SK-N-SH (cell line): ENCODE measurements at regions not wholly inside any gene's neighbourhood (a gene's known extent, or its start where the extent isn't known, plus 50 kb on each side); places are given as distances from the start of the nearest gene placed in this dataset.

Experiments
- CTCF ChIA-PET: fragments of 300-600, 350-600 bp; formaldehyde crosslinking; extraction: SDS; loops from one replicate; lab custom pipeline; 2021; lab: Yijun Ruan, JAX
- POLR2A ChIA-PET: fragments of 350-600 bp; sonication (Branson Sonifier 250); formaldehyde crosslinking; extraction: SDS; loops from one replicate; lab custom pipeline; 2020; ENCODE audit warnings: antibody characterized with exemption, inconsistent platforms; lab: Yijun Ruan, JAX
- DNase-seq: peaks from one replicate; pipeline ENCODE4 v3.0.0; 2012
- H2AFZ ChIP-seq: fragments of 200-600 bp; sonication (generic); 2 replicates; pipeline ENCODE4 v1.8.1; 2016; ENCODE audit warnings: antibody characterized with exemption, mild to moderate bottlenecking, low read depth
- H3F3A ChIP-seq: fragments of 200-600 bp; sonication (generic); replicated peaks from 2 replicates; pipeline ENCODE3; 2016; ENCODE audit warnings: antibody characterized with exemption, mild to moderate bottlenecking; ENCODE audit not compliant: insufficient read depth
- H3K27ac ChIP-seq, 2 experiments: fragments of 200-500 bp in 1 of 2; fragments of 200-600 bp in 1 of 2; sonication (Bioruptor generic) in 1 of 2; sonication (generic), shearing (Covaris generic) in 1 of 2; 2 replicates each; pipeline versions ENCODE4 v1.5.1 to v1.6.1; 2014 to 2016; ENCODE audit warnings: low read depth in 2 of 2, inconsistent platforms in 1 of 2, low read length in 1 of 2, mild to moderate bottlenecking in 1 of 2, mixed read lengths in 1 of 2
- H3K27me3 ChIP-seq: fragments of 200-600 bp; sonication (generic), shearing (Covaris generic); 2 replicates; pipeline ENCODE4 v1.6.1; 2016; ENCODE audit warnings: mixed run types; ENCODE audit not compliant: insufficient read depth
- H3K36me3 ChIP-seq, 2 experiments: fragments of 200-500 bp in 1 of 2; fragments of 200-600 bp in 1 of 2; sonication (Bioruptor generic) in 1 of 2; sonication (generic) in 1 of 2; replicated peaks in 1 of 2; 2 replicates each; pipeline versions ENCODE3 to v1.5.1; 2014 to 2016; ENCODE audit warnings: low read length in 1 of 2, mild to moderate bottlenecking in 1 of 2; ENCODE audit not compliant: insufficient read depth in 2 of 2, control insufficient read depth in 1 of 2
- H3K4me1 ChIP-seq, 2 experiments: fragments of 200-500 bp in 1 of 2; fragments of 200-600 bp in 1 of 2; sonication (Bioruptor generic) in 1 of 2; sonication (generic), shearing (Covaris generic) in 1 of 2; 2 replicates each; pipeline versions ENCODE4 v1.5.1 to v1.6.1; 2014 to 2016; ENCODE audit warnings: low read depth in 1 of 2, low read length in 1 of 2, mixed run types in 1 of 2; ENCODE audit not compliant: insufficient read depth in 2 of 2, control insufficient read depth in 1 of 2
- H3K4me2 ChIP-seq: fragments of 200-600 bp; sonication (generic), shearing (Covaris generic); 2 replicates; pipeline ENCODE4 v1.6.1; 2017; ENCODE audit warnings: mixed run types
- H3K4me3 ChIP-seq, 2 experiments: fragments of 200-500 bp in 1 of 2; fragments of 200-600 bp in 1 of 2; sonication (Bioruptor generic) in 1 of 2; sonication (generic), shearing (Covaris generic) in 1 of 2; 2 replicates each; pipeline versions ENCODE4 v1.5.1 to v1.8.1; 2014 to 2016; ENCODE audit warnings: low read depth in 2 of 2, inconsistent platforms in 1 of 2, low read length in 1 of 2, mild to moderate bottlenecking in 1 of 2, mixed read lengths in 1 of 2, moderate library complexity in 1 of 2
- H3K79me2 ChIP-seq: fragments of 200-600 bp; sonication (generic); 2 replicates; pipeline ENCODE4 v1.8.1; 2017; ENCODE audit warnings: mild to moderate bottlenecking; ENCODE audit not compliant: insufficient read depth
- H3K9ac ChIP-seq: fragments of 200-600 bp; sonication (generic); 2 replicates; pipeline ENCODE4 v1.6.1; 2017; ENCODE audit warnings: mixed run types
- H3K9me2 ChIP-seq: fragments of 200-600 bp; sonication (generic); 2 replicates; pipeline ENCODE4 v1.6.1; 2017; ENCODE audit warnings: mixed run types
- H3K9me3 ChIP-seq: fragments of 200-600 bp; sonication (generic); 2 replicates; pipeline ENCODE4 v1.6.1; 2017; ENCODE audit warnings: mixed run types, mild to moderate bottlenecking, moderate library complexity
- H4K20me1 ChIP-seq: fragments of 200-600 bp; sonication (generic); 2 replicates; pipeline ENCODE4 v1.6.1; 2017; ENCODE audit warnings: mild to moderate bottlenecking, mixed run types; ENCODE audit not compliant: insufficient read depth
- CHD2 ChIP-seq: fragments of 150-350 bp; IDR thresholded peaks from 2 replicates; pipeline ENCODE4 v1.6.1; 2018; ENCODE audit warnings: low read length; ENCODE audit not compliant: partially characterized antibody
- ELF1 ChIP-seq: IDR thresholded peaks from 2 replicates; pipeline ENCODE4 v1.4.0; 2012
- EP300 ChIP-seq, 2 experiments: IDR thresholded peaks; 2 replicates each; pipeline versions ENCODE4 v1.4.0 to v1.6.1; 2012; ENCODE audit warnings: borderline replicate concordance in 1 of 2, low read depth in 1 of 2, low read length in 1 of 2
- FOXM1 ChIP-seq: IDR thresholded peaks from 2 replicates; pipeline ENCODE4 v1.4.0; 2012; ENCODE audit warnings: low read depth, mild to moderate bottlenecking
- GABPA ChIP-seq: IDR thresholded peaks from 2 replicates; pipeline ENCODE4 v1.4.0; 2012; ENCODE audit warnings: low read depth, mild to moderate bottlenecking
- JUND ChIP-seq: IDR thresholded peaks from 2 replicates; pipeline ENCODE4 v1.4.0; 2012
- MEF2A ChIP-seq: IDR thresholded peaks from 2 replicates; pipeline ENCODE4 v1.4.0; 2012; ENCODE audit warnings: low read depth, borderline replicate concordance
- MXI1 ChIP-seq: IDR thresholded peaks from 2 replicates; pipeline ENCODE4 v1.6.1; 2012; ENCODE audit warnings: mild to moderate bottlenecking, low read depth, low read length, improper control_type of control experiment
- POLR2AphosphoS5 ChIP-seq: IDR thresholded peaks from 2 replicates; pipeline ENCODE4 v1.6.1; 2012; ENCODE audit warnings: low read depth, low read length
- RAD21 ChIP-seq: IDR thresholded peaks from 2 replicates; pipeline ENCODE4 v1.6.1; 2012; ENCODE audit warnings: mild to moderate bottlenecking, low read length
- RCOR1 ChIP-seq: fragments of 150-350 bp; IDR thresholded peaks from 2 replicates; pipeline ENCODE4 v1.6.1; 2017; ENCODE audit warnings: antibody characterized with exemption, low read length
- RFX5 ChIP-seq: IDR thresholded peaks from 2 replicates; pipeline ENCODE4 v1.6.1; 2012; ENCODE audit warnings: mild to moderate bottlenecking, improper control_type of control experiment, low read length
- RXRA ChIP-seq: IDR thresholded peaks from 2 replicates; pipeline ENCODE4 v1.4.0; 2012; ENCODE audit warnings: low read depth, mild to moderate bottlenecking, borderline replicate concordance
- SIN3A ChIP-seq: IDR thresholded peaks from 2 replicates; pipeline ENCODE4 v1.6.1; 2012; ENCODE audit warnings: low read depth, mild to moderate bottlenecking, low read length, moderate library complexity, borderline replicate concordance
- SMC3 ChIP-seq: IDR thresholded peaks from 2 replicates; pipeline ENCODE4 v1.6.1; 2012; ENCODE audit warnings: low read depth, low read length, improper control_type of control experiment
- TAF1 ChIP-seq: IDR thresholded peaks from 2 replicates; pipeline ENCODE4 v1.6.1; 2012; ENCODE audit warnings: low read depth, mild to moderate bottlenecking, low read length, moderate library complexity, borderline replicate concordance
- TCF12 ChIP-seq: IDR thresholded peaks from 2 replicates; pipeline ENCODE4 v1.4.0; 2012
- YY1 ChIP-seq: IDR thresholded peaks from 2 replicates; pipeline ENCODE4 v1.4.0; 2012; ENCODE audit warnings: low read depth, mild to moderate bottlenecking
- WGBS: methylation state at CpG from one replicate; pipeline ENCODE4 v1.1.6; 2017; ENCODE audit warnings: low lambda C conversion rate; 5-methylcytosine and 5-hydroxymethylcytosine counted together
- TF ChIP-seq, protein P1 (sequence below): IDR thresholded peaks from 2 replicates; pipeline ENCODE4 v1.4.0; 2012; ENCODE audit warnings: low read depth, borderline replicate concordance
- TF ChIP-seq, protein P2 (sequence below): IDR thresholded peaks from 2 replicates; pipeline ENCODE4 v1.4.0; 2012; ENCODE audit warnings: low read depth, borderline replicate concordance
- TF ChIP-seq, protein P3 (sequence below): fragments of 150-350 bp; IDR thresholded peaks from 2 replicates; pipeline ENCODE4 v1.6.1; 2016; ENCODE audit warnings: mild to moderate bottlenecking, low read depth, low read length

DNA sequence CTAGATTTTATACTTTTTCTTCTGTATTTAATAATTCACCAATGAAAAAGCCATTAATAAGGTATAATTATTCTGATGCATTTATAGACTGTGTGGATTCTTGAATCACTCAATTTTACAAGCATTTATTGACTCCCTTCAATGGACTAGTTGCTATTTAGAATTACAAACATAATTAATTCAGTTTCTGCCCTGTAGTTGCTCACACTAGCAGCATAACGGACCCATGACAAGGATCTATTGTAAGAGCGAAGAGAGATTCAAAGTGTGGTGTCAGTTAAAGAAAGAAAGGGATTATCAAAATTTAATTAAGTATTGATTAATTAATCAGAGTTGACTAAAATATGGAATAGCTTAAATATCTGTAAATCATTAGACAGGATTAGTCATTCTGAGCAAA is 602.6 kb upstream of the PTCHD4 start:
- H2AFZ ChIP-seq, result no peak overlapping the region
- WGBS, result 12% methylated on average over 2 of the region's 2 CpGs
- no peak for TF ChIP-seq EP300 (IDR thresholded peaks at IDR 0.05; ENCODE audit: borderline replicate concordance in 1 of 2, low read depth in 1 of 2, low read length in 1 of 2)
- TF ChIP-seq, protein P1, sequence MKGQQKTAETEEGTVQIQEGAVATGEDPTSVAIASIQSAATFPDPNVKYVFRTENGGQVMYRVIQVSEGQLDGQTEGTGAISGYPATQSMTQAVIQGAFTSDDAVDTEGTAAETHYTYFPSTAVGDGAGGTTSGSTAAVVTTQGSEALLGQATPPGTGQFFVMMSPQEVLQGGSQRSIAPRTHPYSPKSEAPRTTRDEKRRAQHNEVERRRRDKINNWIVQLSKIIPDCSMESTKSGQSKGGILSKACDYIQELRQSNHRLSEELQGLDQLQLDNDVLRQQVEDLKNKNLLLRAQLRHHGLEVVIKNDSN, result no peak
- no peak for TF ChIP-seq SMC3
- TF ChIP-seq POLR2AphosphoS5, result no peak
- TF ChIP-seq MEF2A, result no peak
- no peak for TF ChIP-seq FOXM1
- TF ChIP-seq, protein P2, sequence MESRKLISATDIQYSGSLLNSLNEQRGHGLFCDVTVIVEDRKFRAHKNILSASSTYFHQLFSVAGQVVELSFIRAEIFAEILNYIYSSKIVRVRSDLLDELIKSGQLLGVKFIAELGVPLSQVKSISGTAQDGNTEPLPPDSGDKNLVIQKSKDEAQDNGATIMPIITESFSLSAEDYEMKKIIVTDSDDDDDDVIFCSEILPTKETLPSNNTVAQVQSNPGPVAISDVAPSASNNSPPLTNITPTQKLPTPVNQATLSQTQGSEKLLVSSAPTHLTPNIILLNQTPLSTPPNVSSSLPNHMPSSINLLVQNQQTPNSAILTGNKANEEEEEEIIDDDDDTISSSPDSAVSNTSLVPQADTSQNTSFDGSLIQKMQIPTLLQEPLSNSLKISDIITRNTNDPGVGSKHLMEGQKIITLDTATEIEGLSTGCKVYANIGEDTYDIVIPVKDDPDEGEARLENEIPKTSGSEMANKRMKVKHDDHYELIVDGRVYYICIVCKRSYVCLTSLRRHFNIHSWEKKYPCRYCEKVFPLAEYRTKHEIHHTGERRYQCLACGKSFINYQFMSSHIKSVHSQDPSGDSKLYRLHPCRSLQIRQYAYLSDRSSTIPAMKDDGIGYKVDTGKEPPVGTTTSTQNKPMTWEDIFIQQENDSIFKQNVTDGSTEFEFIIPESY, result no peak
- TF ChIP-seq JUND, result no peak
- no peak for TF ChIP-seq RXRA
- no peak for TF ChIP-seq RAD21
- no peak for TF ChIP-seq TCF12
- no peak for TF ChIP-seq CHD2
- no peak for TF ChIP-seq RCOR1
- no peak for TF ChIP-seq GABPA
- TF ChIP-seq RFX5, result no peak
- TF ChIP-seq YY1, result no peak
- TF ChIP-seq, protein P3, sequence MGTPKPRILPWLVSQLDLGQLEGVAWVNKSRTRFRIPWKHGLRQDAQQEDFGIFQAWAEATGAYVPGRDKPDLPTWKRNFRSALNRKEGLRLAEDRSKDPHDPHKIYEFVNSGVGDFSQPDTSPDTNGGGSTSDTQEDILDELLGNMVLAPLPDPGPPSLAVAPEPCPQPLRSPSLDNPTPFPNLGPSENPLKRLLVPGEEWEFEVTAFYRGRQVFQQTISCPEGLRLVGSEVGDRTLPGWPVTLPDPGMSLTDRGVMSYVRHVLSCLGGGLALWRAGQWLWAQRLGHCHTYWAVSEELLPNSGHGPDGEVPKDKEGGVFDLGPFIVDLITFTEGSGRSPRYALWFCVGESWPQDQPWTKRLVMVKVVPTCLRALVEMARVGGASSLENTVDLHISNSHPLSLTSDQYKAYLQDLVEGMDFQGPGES, result no peak
- ChIA-PET POLR2A (no interaction called here), CTCF (no interaction called here)
- H3K9me2 ChIP-seq, result no peaks in the 10 kb centered on the region
- no peaks in the 10 kb centered on the region for H3K27me3 ChIP-seq
- no peaks in the 10 kb centered on the region for H4K20me1 ChIP-seq
- no peaks in the 10 kb centered on the region for H3K9me3 ChIP-seq
- no peak overlapping the region for H3K27ac ChIP-seq
- no peaks in the 10 kb centered on the region for H3K79me2 ChIP-seq
- H3K4me2 ChIP-seq, result no peak overlapping the region
- H3K4me1 ChIP-seq, result no peaks in the 10 kb centered on the region
- no peaks in the 10 kb centered on the region for H3K36me3 ChIP-seq
- H3K4me3 ChIP-seq, result no peak overlapping the region
- DNase-seq, result no peak
- no peaks in the 10 kb centered on the region for H3F3A ChIP-seq
- H3K9ac ChIP-seq, result no peak overlapping the region

DNA sequence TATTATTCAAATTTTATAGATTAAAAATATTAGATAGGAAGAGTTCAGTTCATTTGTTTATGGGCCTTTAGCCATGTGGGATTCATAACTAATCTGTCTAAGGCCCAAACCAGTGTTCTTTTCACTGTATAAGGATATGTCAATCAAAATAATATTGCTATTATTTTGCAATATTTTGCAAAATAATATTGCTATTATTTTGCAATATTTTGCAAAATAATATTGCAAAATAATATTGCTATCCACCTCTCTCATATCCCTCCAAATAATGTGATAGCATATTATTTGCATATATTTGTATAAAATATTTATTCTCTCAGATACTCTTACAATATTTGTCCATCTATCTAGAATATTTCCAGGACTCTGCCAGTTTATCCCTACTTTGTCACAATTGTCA is 595.3 kb upstream of the PTCHD4 start:
- Histone ChIP-seq H3K4me2 (no peak overlapping the region), H3K27ac (no peak overlapping the region), H2AFZ (no peak overlapping the region), H3K9me3 (no peaks in the 10 kb centered on the region)
- POLR2A ChIA-PET, result no interaction called here
- CTCF ChIA-PET, result no interaction called here
- DNase-seq, result no peak
- TF ChIP-seq EP300 (IDR thresholded peaks at IDR 0.05; ENCODE audit: borderline replicate concordance in 1 of 2, low read depth in 1 of 2, low read length in 1 of 2) (no peak), RXRA (no peak), MXI1 (no peak), YY1 (no peak), RAD21 (no peak), FOXM1 (no peak), SMC3 (no peak), TAF1 (no peak), ELF1 (no peak), MEF2A (no peak), SIN3A (no peak)
- TF ChIP-seq, all 33 proteins: peak for 0
- no peaks in the 10 kb centered on the region for H3K36me3 ChIP-seq
- no peaks in the 10 kb centered on the region for H3F3A ChIP-seq
- no peak overlapping the region for H3K9ac ChIP-seq
- 0 out of 2 replicates have a peak, but pooled peaks cover 2% of the 10 kb centered on the region for H3K9me2 ChIP-seq
- no peaks in the 10 kb centered on the region for H3K4me1 ChIP-seq
- no peaks in the 10 kb centered on the region for H4K20me1 ChIP-seq
- H3K4me3 ChIP-seq, result no peak overlapping the region
- no peaks in the 10 kb centered on the region for H3K79me2 ChIP-seq
- peaks cover 7% of the 10 kb centered on the region; the same call in 1 of the 2 replicates for H3K27me3 ChIP-seq
